Mesendoderm (in vitro differentiated cells): ENCODE measurements at regions not wholly inside any gene's neighbourhood (a gene's known extent, or its start where the extent isn't known, plus 50 kb on each side); places are given as distances from the start of the nearest gene placed in this dataset.
A peak's percentile ranks its signal among the peaks of the same experiment; 100 is the strongest.

Source experiments
- DNase-seq: peaks from one replicate; pipeline ENCODE4 v3.0.0; 2013
- H2AK5ac ChIP-seq: 2 replicates; pipeline ENCODE4 v1.6.1; 2013; ENCODE audit warnings: low read length, inconsistent platforms
- H2BK120ac ChIP-seq: 2 replicates; pipeline ENCODE4 v1.6.1; 2013; ENCODE audit warnings: low read depth, mild to moderate bottlenecking, low read length, moderate library complexity, mixed read lengths
- H2BK15ac ChIP-seq: replicated peaks from 2 replicates; pipeline ENCODE4 v1.6.1; 2013; ENCODE audit warnings: low read depth, mild to moderate bottlenecking, moderate library complexity
- H2BK5ac ChIP-seq: 2 replicates; pipeline ENCODE4 v1.6.1; 2013; ENCODE audit warnings: low read length, inconsistent platforms
- H3K18ac ChIP-seq: 2 replicates; pipeline ENCODE4 v1.6.1; 2013; ENCODE audit warnings: mild to moderate bottlenecking, low read length, mixed read lengths
- H3K23ac ChIP-seq: one replicate; pipeline ENCODE4 v1.6.1; 2013; ENCODE audit warnings: low read length
- H3K27ac ChIP-seq: 2 replicates; pipeline ENCODE4 v1.5.1; 2013; ENCODE audit warnings: low read depth, mild to moderate bottlenecking, inconsistent platforms, low read length, moderate library complexity
- H3K27me3 ChIP-seq: 2 replicates; pipeline ENCODE4 v1.6.1; 2013; ENCODE audit warnings: low read length, control low read depth, mild to moderate bottlenecking, inconsistent platforms; ENCODE audit not compliant: insufficient read depth, poor library complexity
- H3K36me3 ChIP-seq: 2 replicates; pipeline ENCODE4 v1.6.1; 2013; ENCODE audit warnings: low read length, inconsistent platforms; ENCODE audit not compliant: control insufficient read depth, insufficient read depth
- H3K4ac ChIP-seq: one replicate; pipeline ENCODE4 v1.6.1; 2013; ENCODE audit warnings: low read depth, mild to moderate bottlenecking, low read length, moderate library complexity
- H3K4me1 ChIP-seq: 2 replicates; pipeline ENCODE4 v1.6.1; 2013; ENCODE audit warnings: low read depth, low read length, inconsistent platforms; ENCODE audit not compliant: control insufficient read depth
- H3K4me2 ChIP-seq: 2 replicates; pipeline ENCODE4 v1.6.1; 2013; ENCODE audit warnings: low read length
- H3K4me3 ChIP-seq: 2 replicates; pipeline ENCODE4 v1.5.1; 2013; ENCODE audit warnings: mild to moderate bottlenecking, low read length
- H3K56ac ChIP-seq: one replicate; pipeline ENCODE4 v1.6.1; 2013; ENCODE audit warnings: low read length
- H3K79me1 ChIP-seq: 2 replicates; pipeline ENCODE4 v1.6.1; 2013; ENCODE audit warnings: low read length, inconsistent platforms
- H3K79me2 ChIP-seq: 2 replicates; pipeline ENCODE4 v1.6.1; 2013; ENCODE audit warnings: mild to moderate bottlenecking, low read length; ENCODE audit not compliant: control insufficient read depth, insufficient read depth
- H3K9ac ChIP-seq: 2 replicates; pipeline ENCODE4 v1.6.1; 2013; ENCODE audit warnings: low read length, inconsistent platforms
- H4K5ac ChIP-seq: one replicate; pipeline ENCODE4 v1.6.1; 2013; ENCODE audit warnings: low read length
- H4K8ac ChIP-seq: one replicate; pipeline ENCODE4 v1.6.1; 2013; ENCODE audit warnings: low read depth, mild to moderate bottlenecking, control low read depth, low read length, moderate library complexity
- WGBS: extraction: QIAGEN DNeasy Blood & Tissue Kit; methylation state at CpG from one replicate; pipeline ENCODE4 v1.1.7; 2013; ENCODE audit warnings: low lambda C conversion rate, missing lambda C conversion rate; ENCODE audit not compliant: insufficient coverage; ENCODE audit errors: extremely low coverage; 5-methylcytosine and 5-hydroxymethylcytosine counted together

DNA sequence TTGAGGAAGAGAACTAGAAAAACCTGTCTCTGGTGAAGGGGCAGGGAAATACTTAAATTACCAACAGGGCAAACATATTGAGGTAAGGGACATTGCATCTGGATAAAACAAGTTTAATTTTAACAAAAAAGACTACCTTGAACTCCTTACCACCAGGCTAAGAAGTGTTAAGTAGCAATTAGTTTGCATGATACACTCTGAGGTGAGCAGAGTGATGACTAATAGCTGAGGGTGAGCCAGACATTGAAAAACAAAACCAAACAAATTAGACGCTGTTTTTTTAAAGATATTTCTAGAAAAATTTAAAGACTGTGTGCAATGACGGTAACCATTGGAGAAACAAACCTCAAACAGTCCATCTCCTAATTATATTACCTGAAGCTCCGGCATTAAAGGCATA lies 105.9 kb downstream of the ANKRD7 start:
- no peaks in the 10 kb centered on the region for H3K79me2 ChIP-seq
- H2AK5ac ChIP-seq: no peak overlapping the region
- peaks cover 3% of the 10 kb centered on the region for H3K4me1 ChIP-seq
- no peak overlapping the region for H3K4me2 ChIP-seq
- H2BK5ac ChIP-seq: no peak overlapping the region
- no peaks in the 10 kb centered on the region for H3K36me3 ChIP-seq
- no peak overlapping the region for H3K4ac ChIP-seq
- H2BK15ac ChIP-seq: peak overlapping the region; percentile 74
- H3K27me3 ChIP-seq: no peaks in the 10 kb centered on the region
- H3K79me1 ChIP-seq: no peaks in the 10 kb centered on the region
- no peak overlapping the region for H2BK120ac ChIP-seq
- WGBS: no CpG with 5 or more reads among the region's 3 CpGs
- H3K27ac ChIP-seq: no peak overlapping the region
- H4K5ac ChIP-seq: no peak overlapping the region
- no peak overlapping the region for H3K4me3 ChIP-seq
- H3K9ac ChIP-seq: no peak overlapping the region
- no peak for DNase-seq
- H3K56ac ChIP-seq: no peak overlapping the region
- no peak overlapping the region for H3K23ac ChIP-seq
- H3K18ac ChIP-seq: no peak overlapping the region
- no peak overlapping the region for H4K8ac ChIP-seq

DNA sequence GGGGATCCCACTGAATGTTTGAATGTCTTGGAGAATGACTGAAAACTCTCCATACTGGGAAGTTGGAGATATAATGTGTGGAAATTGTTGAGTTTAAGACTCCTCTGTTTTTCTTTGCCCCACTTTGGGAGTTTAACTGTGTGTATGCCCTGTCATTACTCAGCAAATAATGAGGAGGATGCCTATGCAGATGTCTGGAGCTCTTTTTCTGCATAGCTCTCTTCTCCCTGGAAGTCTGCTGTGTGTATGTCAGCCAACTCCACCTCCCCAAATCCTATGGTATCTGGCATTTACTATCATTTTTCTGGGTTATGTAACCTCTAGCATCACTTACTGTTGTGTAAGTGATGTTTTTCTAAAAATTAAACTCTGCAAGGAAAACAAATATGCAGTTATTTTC lies 122.2 kb downstream of the ANKRD7 start:
- Histone ChIP-seq H3K27me3 (no peaks in the 10 kb centered on the region), H2BK15ac (no peak overlapping the region), H3K23ac (no peak overlapping the region), H3K36me3 (no peaks in the 10 kb centered on the region), H3K79me2 (no peaks in the 10 kb centered on the region), H2BK5ac (no peak overlapping the region), H3K4me2 (no peak overlapping the region), H3K18ac (no peak overlapping the region), H3K79me1 (no peaks in the 10 kb centered on the region), H3K4me3 (no peak overlapping the region), H3K4me1 (no peaks in the 10 kb centered on the region), H3K4ac (no peak overlapping the region), H3K56ac (no peak overlapping the region), H4K8ac (peak overlapping the region; percentile 65), H3K27ac (peak overlapping the region; percentile 1), H2AK5ac (no peak overlapping the region), H4K5ac (no peak overlapping the region), H2BK120ac (no peak overlapping the region), H3K9ac (no peak overlapping the region)
- peak; percentile 37 for DNase-seq

- no peak overlapping the region for H2BK120ac ChIP-seq
- no peaks in the 10 kb centered on the region for H3K36me3 ChIP-seq
- no peak overlapping the region for H4K8ac ChIP-seq
- H3K79me1 ChIP-seq: no peaks in the 10 kb centered on the region
- H3K79me2 ChIP-seq: no peaks in the 10 kb centered on the region
- H3K27me3 ChIP-seq: no peaks in the 10 kb centered on the region
- no peak overlapping the region for H3K4ac ChIP-seq
- no peak overlapping the region for H3K18ac ChIP-seq
- no peak overlapping the region for H3K4me3 ChIP-seq
- no peak overlapping the region for H4K5ac ChIP-seq
- WGBS: no CpG with 5 or more reads among the region's 1 CpG
- H3K56ac ChIP-seq: no peak overlapping the region
- DNase-seq: no peak
- no peaks in the 10 kb centered on the region for H3K4me1 ChIP-seq
- no peak overlapping the region for H3K27ac ChIP-seq
- H3K23ac ChIP-seq: no peak overlapping the region
- H2AK5ac ChIP-seq: no peak overlapping the region
- H3K4me2 ChIP-seq: no peak overlapping the region
- no peak overlapping the region for H2BK5ac ChIP-seq
- no peak overlapping the region for H3K9ac ChIP-seq
- no peak overlapping the region for H2BK15ac ChIP-seq
Observed at GRCh38 chr7:118349604-118350003, 125.1 kb downstream of the ANKRD7 start.

- H2AK5ac ChIP-seq: no peak overlapping the region
- no peaks in the 10 kb centered on the region for H3K79me1 ChIP-seq
- H4K8ac ChIP-seq: no peak overlapping the region
- H3K56ac ChIP-seq: no peak overlapping the region
- no peak overlapping the region for H2BK15ac ChIP-seq
- H3K4ac ChIP-seq: no peak overlapping the region
- H3K4me3 ChIP-seq: no peak overlapping the region
- H3K4me2 ChIP-seq: no peak overlapping the region
- WGBS: no CpG with 5 or more reads among the region's 1 CpG
- H3K18ac ChIP-seq: no peak overlapping the region
- H3K27me3 ChIP-seq: no peaks in the 10 kb centered on the region
- no peaks in the 10 kb centered on the region for H3K79me2 ChIP-seq
- H3K36me3 ChIP-seq: no peaks in the 10 kb centered on the region
- no peak overlapping the region for H3K9ac ChIP-seq
- no peak overlapping the region for H3K27ac ChIP-seq
- no peak overlapping the region for H3K23ac ChIP-seq
- no peaks in the 10 kb centered on the region for H3K4me1 ChIP-seq
- no peak overlapping the region for H2BK5ac ChIP-seq
- no peak overlapping the region for H2BK120ac ChIP-seq
- no peak for DNase-seq
- H4K5ac ChIP-seq: no peak overlapping the region
Observed at GRCh38 chr7:118350260-118350659, 125.8 kb downstream of the ANKRD7 start.

DNA sequence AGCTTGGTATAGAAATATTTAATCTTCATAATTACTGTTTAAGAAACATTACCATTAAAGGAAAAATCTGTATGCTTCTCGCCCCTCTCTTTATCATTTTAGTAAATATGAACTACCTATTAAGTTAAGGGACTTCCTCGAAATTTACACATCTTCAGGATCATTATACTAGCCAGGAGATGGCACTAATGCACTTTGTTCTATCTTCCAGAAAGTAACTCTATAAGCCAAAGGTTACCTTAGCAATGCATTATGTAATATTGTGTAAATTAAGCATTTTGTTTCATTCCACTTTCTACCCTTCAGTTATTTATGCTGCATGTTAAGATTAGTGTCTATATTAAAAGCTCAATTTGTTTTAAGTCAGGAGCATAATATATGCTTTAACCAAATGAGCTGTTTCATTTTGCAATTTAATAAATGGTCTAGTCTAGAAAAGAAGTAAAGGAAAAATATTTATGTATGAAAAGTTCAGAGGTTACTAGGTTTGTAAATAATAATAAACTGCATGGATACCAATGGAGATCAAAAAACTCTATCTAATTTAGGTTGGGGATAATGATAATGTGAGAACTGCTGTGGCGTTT lies 128.5 kb downstream of the ANKRD7 start:
- no peak overlapping the region for H4K5ac ChIP-seq
- no peaks in the 10 kb centered on the region for H3K79me2 ChIP-seq
- H3K23ac ChIP-seq: no peak overlapping the region
- H2BK5ac ChIP-seq: no peak overlapping the region
- no peak overlapping the region for H3K56ac ChIP-seq
- H2BK120ac ChIP-seq: no peak overlapping the region
- H3K4me2 ChIP-seq: no peak overlapping the region
- DNase-seq: peak; percentile 64
- no peak overlapping the region for H3K27ac ChIP-seq
- no peak overlapping the region for H2AK5ac ChIP-seq
- H3K4me3 ChIP-seq: no peak overlapping the region
- H3K79me1 ChIP-seq: no peaks in the 10 kb centered on the region
- H3K18ac ChIP-seq: no peak overlapping the region
- WGBS: no CpG with 5 or more reads among the region's 3 CpGs
- no peak overlapping the region for H2BK15ac ChIP-seq
- no peak overlapping the region for H3K9ac ChIP-seq
- H3K4me1 ChIP-seq: no peaks in the 10 kb centered on the region
- no peaks in the 10 kb centered on the region for H3K27me3 ChIP-seq
- H4K8ac ChIP-seq: no peak overlapping the region
- no peaks in the 10 kb centered on the region for H3K36me3 ChIP-seq
- H3K4ac ChIP-seq: no peak overlapping the region

DNA sequence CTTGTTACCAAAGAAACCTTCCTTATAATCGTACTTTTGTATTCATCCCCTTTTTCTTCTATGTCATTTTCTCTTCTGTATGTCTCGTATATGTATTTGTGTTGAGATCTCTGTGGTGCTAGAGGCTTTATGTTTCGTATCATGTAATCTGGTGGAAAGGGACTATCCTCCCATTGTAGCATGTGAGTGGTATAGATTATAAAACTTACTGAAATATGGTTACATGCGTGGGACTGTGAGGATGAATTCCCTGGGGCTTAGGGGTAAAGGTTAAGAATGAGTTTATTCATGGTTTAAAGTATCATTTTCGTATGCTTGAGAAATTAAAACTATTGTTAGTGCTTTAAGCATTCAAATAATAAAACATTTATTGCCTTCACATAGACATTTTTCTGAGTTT lies 141.9 kb downstream of the ANKRD7 start:
- Histone ChIP-seq H2BK5ac (no peak overlapping the region), H3K79me2 (no peaks in the 10 kb centered on the region), H3K23ac (no peak overlapping the region), H2BK15ac (no peak overlapping the region), H4K8ac (no peak overlapping the region), H3K4me3 (no peak overlapping the region), H3K79me1 (no peaks in the 10 kb centered on the region), H3K9ac (no peak overlapping the region), H4K5ac (no peak overlapping the region), H3K27me3 (no peaks in the 10 kb centered on the region), H2BK120ac (no peak overlapping the region), H3K18ac (no peak overlapping the region), H3K36me3 (no peaks in the 10 kb centered on the region), H3K4ac (no peak overlapping the region), H3K4me2 (no peak overlapping the region), H2AK5ac (no peak overlapping the region), H3K27ac (no peak overlapping the region), H3K4me1 (no peaks in the 10 kb centered on the region), H3K56ac (no peak overlapping the region)
- no CpG with 5 or more reads among the region's 5 CpGs for WGBS
- DNase-seq: no peak
